PC-3 (cell line): ENCODE measurements at regions not wholly inside any gene's neighbourhood (a gene's known extent, or its start where the extent isn't known, plus 50 kb on each side); places are given as distances from the start of the nearest gene placed in this dataset.

Source experiments
- ATAC-seq: fragments of 200-7000 bp; cut with Tn5 transposase; 2 replicates; pipeline ENCODE4 v1.9.1; 2020; ENCODE audit warnings: mild to moderate bottlenecking, moderate library complexity
- BruUV-seq: library from RNA; stranded (reverse); fragments of 400-500 nt; replicated peaks from 2 replicates; lab custom pipeline; 2021; lab: Mats Ljungman, UMichigan
- CTCF ChIA-PET: fragments of 300-600 bp; sonication (Branson Sonifier 250); formaldehyde crosslinking; loops from one replicate; lab custom pipeline; 2022; ENCODE audit warnings: antibody characterized with exemption; lab: Charles Lee
- POLR2A ChIA-PET: fragments of 300-600 bp; sonication (Branson Sonifier 250); formaldehyde crosslinking; loops from one replicate; lab custom pipeline; 2022; ENCODE audit warnings: antibody characterized with exemption; ENCODE audit not compliant: unreplicated experiment; lab: Charles Lee
- DNase-seq: peaks from one replicate; pipeline ENCODE4 v3.0.0-alpha.2; 2015
- H2AFZ ChIP-seq: fragments of 300-600 bp; sonication (generic); 2 replicates; pipeline ENCODE4 v1.6.0; 2016; ENCODE audit warnings: antibody characterized with exemption, low read length
- H3F3A ChIP-seq: fragments of 300-600 bp; sonication (generic); one replicate; pipeline ENCODE4 v1.6.0; 2017; ENCODE audit warnings: antibody characterized with exemption, low read length, control low read depth, mild to moderate bottlenecking; ENCODE audit not compliant: unreplicated experiment
- H3K27ac ChIP-seq: fragments of 300-600 bp; sonication (generic); 2 replicates; pipeline ENCODE4 v1.5.1; 2016; ENCODE audit warnings: mild to moderate bottlenecking, low read length
- H3K27me3 ChIP-seq: fragments of 300-600 bp; sonication (generic); 2 replicates; pipeline ENCODE4 v1.6.1; 2016; ENCODE audit warnings: low read length, mixed read lengths
- H3K36me3 ChIP-seq: fragments of 300-600 bp; sonication (generic); 2 replicates; pipeline ENCODE4 v1.6.1; 2016; ENCODE audit warnings: low read depth, mixed run types, low read length, mixed read lengths
- H3K4me1 ChIP-seq: fragments of 300-600 bp; sonication (generic); 2 replicates; pipeline ENCODE4 v1.5.1; 2016; ENCODE audit warnings: low read length; ENCODE audit not compliant: insufficient read depth
- H3K4me2 ChIP-seq: fragments of 300-600 bp; sonication (generic); 2 replicates; pipeline ENCODE4 v1.6.0; 2016; ENCODE audit warnings: low read length
- H3K4me3 ChIP-seq: fragments of 300-600 bp; sonication (generic); 2 replicates; pipeline ENCODE4 v1.5.1; 2016; ENCODE audit warnings: mild to moderate bottlenecking, low read length, mixed read lengths
- H3K79me2 ChIP-seq: fragments of 300-600 bp; sonication (generic); 2 replicates; pipeline ENCODE4 v1.6.1; 2017; ENCODE audit warnings: low read length, mixed read lengths
- H3K9ac ChIP-seq: fragments of 300-600 bp; sonication (generic); 2 replicates; pipeline ENCODE4 v1.6.0; 2016; ENCODE audit warnings: mild to moderate bottlenecking, low read length
- H3K9me2 ChIP-seq: fragments of 300-600 bp; sonication (generic); replicated peaks from 2 replicates; pipeline ENCODE4 v1.6.1; 2016; ENCODE audit warnings: mixed run types, low read length, mixed read lengths
- H3K9me3 ChIP-seq: fragments of 300-600 bp; sonication (generic); 2 replicates; pipeline ENCODE4 v1.6.1; 2016; ENCODE audit warnings: low read length, mixed read lengths
- H4K20me1 ChIP-seq: fragments of 300-600 bp; sonication (generic); 2 replicates; pipeline ENCODE4 v1.6.1; 2016; ENCODE audit warnings: low read length, mixed read lengths
- CTCF ChIP-seq: fragments of 300-600 bp; sonication (generic); conservative IDR thresholded peaks from 2 replicates; pipeline ENCODE4 v1.5.1; 2017; ENCODE audit warnings: antibody characterized with exemption, low read depth, mild to moderate bottlenecking, low read length
- EZH2 ChIP-seq: fragments of 300-600 bp; sonication (generic); IDR thresholded peaks from one replicate; pipeline ENCODE4 v1.6.1; 2017; ENCODE audit warnings: antibody characterized with exemption, mild to moderate bottlenecking, low read length; ENCODE audit not compliant: unreplicated experiment
- EZH2phosphoT487 ChIP-seq: fragments of 300-600 bp; sonication (generic); IDR thresholded peaks from 2 replicates; pipeline ENCODE4 v1.6.1; 2018; ENCODE audit warnings: mild to moderate bottlenecking, antibody characterized with exemption, low read length, borderline replicate concordance
- intact Hi-C: fragments of 100-400 bp; cut with micrococcal nuclease; formaldehyde crosslinking; loops from 2 replicates; pipeline ENCODE4 v1.9.0; 2023

GRCh38 chr19:20357921-20358320 lies 190.9 kb downstream of the ZNF486 start:
- intact Hi-C loops, result no loop called here
- TF ChIP-seq EZH2phosphoT487, result no peak
- H2AFZ ChIP-seq, result no peak overlapping the region
- ATAC-seq (no peak), DNase-seq (no peak)
- peaks cover 14% of the 10 kb centered on the region; the same call in 1 of the 2 replicates for H3K9me3 ChIP-seq
- no peaks in the 10 kb centered on the region for H3K27me3 ChIP-seq
- H3K9ac ChIP-seq, result no peak overlapping the region
- POLR2A ChIA-PET, result no interaction called here
- no peak overlapping the region for H3K4me3 ChIP-seq
- H3K27ac ChIP-seq, result no peak overlapping the region
- no peaks in the 10 kb centered on the region for H3K79me2 ChIP-seq
- no peaks in the 10 kb centered on the region for H3F3A ChIP-seq
- no peaks in the 10 kb centered on the region for H3K4me1 ChIP-seq
- no TSS peak for BruUV-seq
- no peaks in the 10 kb centered on the region for H3K36me3 ChIP-seq
- H3K9me2 ChIP-seq, result no peaks in the 10 kb centered on the region
- no peaks in the 10 kb centered on the region for H4K20me1 ChIP-seq
- CTCF ChIA-PET, result no interaction called here
- H3K4me2 ChIP-seq, result no peak overlapping the region

GRCh38 chr19:20351244-20351643 lies 184.2 kb downstream of the ZNF486 start:
- intact Hi-C loops, result no loop called here
- Histone ChIP-seq H3K9ac (no peak overlapping the region), H3K27me3 (no peaks in the 10 kb centered on the region), H3K9me3 (peaks cover 15% of the 10 kb centered on the region), H3K4me1 (no peaks in the 10 kb centered on the region), H2AFZ (no peak overlapping the region), H3K79me2 (no peaks in the 10 kb centered on the region), H4K20me1 (no peaks in the 10 kb centered on the region), H3K9me2 (no peaks in the 10 kb centered on the region), H3F3A (no peaks in the 10 kb centered on the region), H3K27ac (no peak overlapping the region), H3K4me2 (no peak overlapping the region), H3K36me3 (no peaks in the 10 kb centered on the region), H3K4me3 (no peak overlapping the region)
- no peak for ATAC-seq
- CTCF ChIA-PET, result no interaction called here
- no peak for DNase-seq
- TF ChIP-seq EZH2phosphoT487 (no peak), EZH2 (no peak), CTCF (no peak)
- POLR2A ChIA-PET, result no interaction called here
- no TSS peak for BruUV-seq

GRCh38 chr19:20349206-20349605 lies 182.2 kb downstream of the ZNF486 start:
- H3K9ac ChIP-seq, result no peak overlapping the region
- BruUV-seq, result no TSS peak
- H3K4me2 ChIP-seq, result no peak overlapping the region
- H3K4me3 ChIP-seq, result no peak overlapping the region
- H4K20me1 ChIP-seq, result no peaks in the 10 kb centered on the region
- H2AFZ ChIP-seq, result no peak overlapping the region
- H3K4me1 ChIP-seq, result no peaks in the 10 kb centered on the region
- TF ChIP-seq EZH2phosphoT487 (no peak), EZH2 (no peak), CTCF (no peak)
- POLR2A ChIA-PET, result no interaction called here
- no peaks in the 10 kb centered on the region for H3K9me2 ChIP-seq
- intact Hi-C loops, result no loop called here
- no peaks in the 10 kb centered on the region for H3K36me3 ChIP-seq
- CTCF ChIA-PET, result no interaction called here
- H3K79me2 ChIP-seq, result no peaks in the 10 kb centered on the region
- ATAC-seq, result no peak
- no peaks in the 10 kb centered on the region for H3F3A ChIP-seq
- peaks cover 9% of the 10 kb centered on the region; the same call in 1 of the 2 replicates for H3K9me3 ChIP-seq
- H3K27me3 ChIP-seq, result no peaks in the 10 kb centered on the region
- DNase-seq, result no peak
- H3K27ac ChIP-seq, result no peak overlapping the region
